Sigmoid colon (tissue), 6 donors: ENCODE measurements at regions not wholly inside any gene's neighbourhood (a gene's known extent, or its start where the extent isn't known, plus 50 kb on each side); places are given as distances from the start of the nearest gene placed in this dataset.

Experiments
- DNase-seq: peaks from one replicate; pipeline ENCODE4 v3.0.0-alpha.2; 2019
- H3K27ac ChIP-seq, 4 donors: fragments of 200-600 bp; sonication (generic); one replicate each; pipeline ENCODE4 v1.5.1; 2016 to 2019; ENCODE audit warnings: mild to moderate bottlenecking in 1 of 4
- H3K27me3 ChIP-seq, 3 donors: fragments of 200-600 bp; sonication (generic); one replicate each; pipeline ENCODE4 v1.5.1; 2019; ENCODE audit warnings: mild to moderate bottlenecking in 1 of 3
- H3K36me3 ChIP-seq, 4 donors: fragments of 200-600 bp; sonication (generic); one replicate each; pipeline ENCODE4 v1.5.1; 2016 to 2019
- H3K4me1 ChIP-seq, 4 donors: fragments of 200-600 bp; sonication (generic); one replicate each; pipeline ENCODE4 v1.5.1; 2017 to 2019
- H3K4me3 ChIP-seq, 4 donors: fragments of 200-600 bp; sonication (generic); one replicate each; pipeline ENCODE4 v1.5.1; 2017 to 2019; ENCODE audit warnings: mild to moderate bottlenecking in 2 of 4, moderate library complexity in 1 of 4
- H3K9me3 ChIP-seq, 4 donors: fragments of 200-600 bp in 3 of 4; sonication (generic) in 3 of 4; one replicate each; pipeline versions ENCODE4 v1.5.1 to v1.6.1; 2013 to 2019
- CTCF ChIP-seq, 4 experiments: fragments of 450-650 bp in 3 of 4; fragments of 200-600 bp in 1 of 4; IDR thresholded peaks; one replicate each; pipeline ENCODE4 v1.5.1; 2016 to 2019; ENCODE audit warnings: antibody characterized with exemption in 4 of 4, mild to moderate bottlenecking in 3 of 4, moderate library complexity in 2 of 4
- EP300 ChIP-seq, 4 donors: sonication (generic); formaldehyde crosslinking; IDR thresholded peaks; one replicate each; pipeline ENCODE4 v1.6.1; 2017; ENCODE audit warnings: antibody characterized with exemption in 4 of 4
- POLR2A ChIP-seq, 2 donors: fragments of 450-650 bp; IDR thresholded peaks; one replicate each; pipeline ENCODE4 v1.6.1; 2016; ENCODE audit warnings: antibody characterized with exemption in 2 of 2, mild to moderate bottlenecking in 2 of 2, moderate library complexity in 2 of 2
- POLR2AphosphoS5 ChIP-seq, 4 donors: sonication (generic); formaldehyde crosslinking; IDR thresholded peaks; one replicate each; pipeline ENCODE4 v1.6.1; 2017; ENCODE audit warnings: antibody characterized with exemption in 4 of 4
- WGBS, 2 donors: extraction: QIAGEN DNeasy Blood & Tissue Kit; methylation state at CpG; one replicate each; pipeline ENCODE4 v1.1.7; 2013; 5-methylcytosine and 5-hydroxymethylcytosine counted together
- intact Hi-C: fragments of 100-400 bp; cut with DNase I; formaldehyde crosslinking; loops from one replicate; pipeline ENCODE4 v1.15.1; 2023
- donor health status: healthy with polysubstance abuse.
- donor health status: healthy.

GRCh38 chr2:120586507-120587278 lies 149.0 kb upstream of the GLI2 start:
- H3K36me3 ChIP-seq = no peaks in the 10 kb centered on the region
- no peak overlapping the region for H3K27ac ChIP-seq
- peaks cover 17 to 31% (median 19%) of the 10 kb centered on the region in 3 donors for H3K27me3 ChIP-seq
- H3K4me3 ChIP-seq = peak overlapping the region in 1 of 4 donors; percentile 15
- no peak for TF ChIP-seq POLR2A (IDR thresholded peaks at IDR 0.05)
- no peak for TF ChIP-seq CTCF (IDR thresholded peaks at IDR 0.05)
- TF ChIP-seq EP300 (IDR thresholded peaks at IDR 0.05) = no peak
- no peak for TF ChIP-seq POLR2AphosphoS5 (IDR thresholded peaks at IDR 0.05)
- H3K9me3 ChIP-seq = no peaks in the 10 kb centered on the region
- DNase-seq = no peak
- intact Hi-C loops = no loop called here
- 21 to 22% methylated on average over 41 of the region's 41 CpGs for WGBS, 2 donors
- H3K4me1 ChIP-seq = peaks cover 0 to 10% (median 6%) of the 10 kb centered on the region in 4 donors

GRCh38 chr2:120587279-120587996 lies 148.2 kb upstream of the GLI2 start:
- Histone ChIP-seq H3K4me1 (peaks cover 0 to 10% (median 6%) of the 10 kb centered on the region in 4 donors), H3K27me3 (peaks cover 17 to 31% (median 19%) of the 10 kb centered on the region in 3 donors), H3K4me3 (peak overlapping the region in 1 of 4 donors; percentile 15), H3K27ac (no peak overlapping the region), H3K36me3 (no peaks in the 10 kb centered on the region), H3K9me3 (no peaks in the 10 kb centered on the region)
- no peak for TF ChIP-seq POLR2AphosphoS5 (IDR thresholded peaks at IDR 0.05)
- TF ChIP-seq POLR2A (IDR thresholded peaks at IDR 0.05) = no peak
- no peak for TF ChIP-seq CTCF (IDR thresholded peaks at IDR 0.05)
- no peak for TF ChIP-seq EP300 (IDR thresholded peaks at IDR 0.05)
- 5% methylated on average over 68 of the region's 68 CpGs for WGBS, 2 donors
- intact Hi-C loops = no loop called here
- no peak for DNase-seq

- intact Hi-C loops = no loop called here
- Histone ChIP-seq H3K9me3 (no peaks in the 10 kb centered on the region), H3K36me3 (no peaks in the 10 kb centered on the region), H3K4me3 (no peak overlapping the region), H3K27me3 (peaks cover 17 to 31% (median 19%) of the 10 kb centered on the region in 3 donors), H3K27ac (no peak overlapping the region), H3K4me1 (peaks cover 0 to 10% (median 6%) of the 10 kb centered on the region in 4 donors)
- WGBS, 2 donors = 75 to 82% methylated on average over 6 of the region's 6 CpGs
- no peak for DNase-seq
- TF ChIP-seq CTCF (IDR thresholded peaks at IDR 0.05) = no peak
- no peak for TF ChIP-seq POLR2A (IDR thresholded peaks at IDR 0.05)
- no peak for TF ChIP-seq POLR2AphosphoS5 (IDR thresholded peaks at IDR 0.05)
- TF ChIP-seq EP300 (IDR thresholded peaks at IDR 0.05) = no peak
Measured at GRCh38 chr2:120587997-120588336, 147.7 kb upstream of the GLI2 start.

GRCh38 chr2:120589771-120590608 lies 145.7 kb upstream of the GLI2 start:
- Histone ChIP-seq H3K4me1 (peaks cover 0 to 10% (median 6%) of the 10 kb centered on the region in 4 donors), H3K36me3 (no peaks in the 10 kb centered on the region), H3K27ac (no peak overlapping the region), H3K4me3 (no peak overlapping the region), H3K9me3 (no peaks in the 10 kb centered on the region), H3K27me3 (peaks cover 17 to 29% (median 19%) of the 10 kb centered on the region in 3 donors)
- 72 to 79% methylated on average over 8 of the region's 8 CpGs for WGBS, 2 donors
- TF ChIP-seq POLR2AphosphoS5 (IDR thresholded peaks at IDR 0.05) (peak in 1 of 4 donors; percentile 36), EP300 (IDR thresholded peaks at IDR 0.05) (no peak), CTCF (IDR thresholded peaks at IDR 0.05) (no peak), POLR2A (IDR thresholded peaks at IDR 0.05) (no peak)
- DNase-seq = no peak
- intact Hi-C loops = no loop called here
